Endothelial cell (in vitro differentiated cells): ENCODE measurements at regions not wholly inside any gene's neighbourhood (a gene's known extent, or its start where the extent isn't known, plus 50 kb on each side); places are given as distances from the start of the nearest gene placed in this dataset.

Experiments used
- DNase-seq: peaks from one replicate; pipeline ENCODE4 v3.0.0; 2021; ENCODE audit warnings: low spot score
- H3K27ac Mint-ChIP-seq: one replicate; pipeline ENCODE4 v1.8.0; 2021; ENCODE audit warnings: mixed read lengths, inconsistent platforms; ENCODE audit not compliant: unreplicated experiment
- H3K27me3 Mint-ChIP-seq: one replicate; pipeline ENCODE4 v1.8.0; 2021; ENCODE audit warnings: mild to moderate bottlenecking, moderate library complexity, mixed read lengths, inconsistent platforms; ENCODE audit not compliant: unreplicated experiment
- H3K36me3 Mint-ChIP-seq: one replicate; pipeline ENCODE4 v1.8.0; 2021; ENCODE audit warnings: mild to moderate bottlenecking, low read depth, mixed read lengths, inconsistent platforms; ENCODE audit not compliant: unreplicated experiment
- H3K4me1 Mint-ChIP-seq: one replicate; pipeline ENCODE4 v1.8.0; 2021; ENCODE audit warnings: mild to moderate bottlenecking, mixed read lengths, inconsistent platforms; ENCODE audit not compliant: unreplicated experiment
- H3K4me3 Mint-ChIP-seq: one replicate; pipeline ENCODE4 v1.8.0; 2021; ENCODE audit warnings: mild to moderate bottlenecking, mixed read lengths, inconsistent platforms; ENCODE audit not compliant: unreplicated experiment
- H3K9me3 Mint-ChIP-seq: one replicate; pipeline ENCODE4 v1.8.0; 2021; ENCODE audit warnings: mixed read lengths, inconsistent platforms; ENCODE audit not compliant: unreplicated experiment
- CTCF ChIP-seq: fragments of 200-600 bp; sonication (generic); IDR thresholded peaks from one replicate; pipeline ENCODE4 v1.5.0; 2021; ENCODE audit warnings: antibody characterized with exemption; ENCODE audit not compliant: unreplicated experiment

GRCh38 chr4:10167201-10167600, 50.6 kb upstream of the WDR1 start:
- DNase-seq: no peak
- no peak for TF ChIP-seq CTCF
- Mint-ChIP-seq H3K27ac (no peak overlapping the region), H3K9me3 (no peaks in the 10 kb centered on the region), H3K36me3 (no peaks in the 10 kb centered on the region), H3K4me3 (no peak overlapping the region), H3K4me1 (peaks cover 9% of the 10 kb centered on the region), H3K27me3 (no peaks in the 10 kb centered on the region)
